ENCODE measurements at regions not wholly inside any gene's neighbourhood (a gene's known extent, or its start where the extent isn't known, plus 50 kb on each side); places are given as distances from the start of the nearest gene placed in this dataset.
A peak's percentile ranks its signal among the peaks of the same experiment; 100 is the strongest.

- TF ChIP-seq POLR2A (IDR thresholded peaks at IDR 0.05) = peak in 2 of 3 donors; percentile 61 to 74
- TF ChIP-seq CTCF (IDR thresholded peaks at IDR 0.05) = no peak
Measured at GRCh38 chr3:193851941-193852674, 259.1 kb downstream of the OPA1 start.
